K562 (cell line): ENCODE measurements at regions not wholly inside any gene's neighbourhood (a gene's known extent, or its start where the extent isn't known, plus 50 kb on each side); places are given as distances from the start of the nearest gene placed in this dataset.

Experiments used
- CAMTA2 ChIP-seq: fragments of 250-450 bp; sonication (Bioruptor Pico); conservative IDR thresholded peaks from 2 replicates; pipeline ENCODE4 v1.5.1; 2022
- CBFA2T2 ChIP-seq: fragments of 450-650 bp; conservative IDR thresholded peaks from 2 replicates; pipeline ENCODE4 v1.6.1; 2017; ENCODE audit warnings: mild to moderate bottlenecking
- E2F1 ChIP-seq: sonication (generic); formaldehyde crosslinking; IDR thresholded peaks from 2 replicates; pipeline ENCODE4 v1.8.1; 2023; ENCODE audit warnings: mild to moderate bottlenecking, missing genetic modification reagents, moderate library complexity
- E2F3 ChIP-seq: fragments of 250-450 bp; sonication (Bioruptor Pico); IDR thresholded peaks from 2 replicates; pipeline ENCODE4 v1.4.0; 2020; ENCODE audit warnings: mild to moderate bottlenecking
- FOSL1 ChIP-seq: fragments of 200-800 bp; sonication (Bioruptor generic); conservative IDR thresholded peaks from 2 replicates; pipeline ENCODE4 v1.6.1; 2016; ENCODE audit warnings: missing genetic modification characterization, missing compliant biosample characterization
- FOXK2 ChIP-seq, 2 experiments: fragments of 450-650 bp; IDR thresholded peaks in 1 of 2; conservative IDR thresholded peaks in 1 of 2; 2 replicates each; pipeline ENCODE4 v1.6.1; 2016; ENCODE audit warnings: low read depth in 2 of 2, mild to moderate bottlenecking in 1 of 2
- FOXM1 ChIP-seq, 2 experiments: fragments of 450-650 bp in 1 of 2; sonication (generic) in 1 of 2; formaldehyde crosslinking in 1 of 2; IDR thresholded peaks; 2 replicates each; pipeline versions ENCODE4 v1.6.1 to v1.9.0; 2017 to 2022; ENCODE audit warnings: low read depth in 2 of 2, mild to moderate bottlenecking in 2 of 2, missing genetic modification reagents in 1 of 2, moderate library complexity in 1 of 2
- GTF2E2 ChIP-seq: fragments of 200-800 bp; sonication (Bioruptor generic); IDR thresholded peaks from 2 replicates; pipeline ENCODE4 v1.6.1; 2016; ENCODE audit warnings: missing genetic modification characterization, missing compliant biosample characterization
- HEY1 ChIP-seq: fragments of 250-450 bp; sonication (Bioruptor Pico); IDR thresholded peaks from 2 replicates; pipeline ENCODE4 v1.5.0; 2020; ENCODE audit warnings: mild to moderate bottlenecking, moderate library complexity, borderline replicate concordance
- HNRNPH1 ChIP-seq: fragments of 200-400 bp; formaldehyde crosslinking; optimal IDR thresholded peaks from 2 replicates; pipeline ENCODE3; 2017; ENCODE audit warnings: low read depth, mild to moderate bottlenecking, low read length, moderate library complexity
- JUND ChIP-seq, 2 experiments: IDR thresholded peaks; 2 replicates in 1 of 2; 3 replicates in 1 of 2; pipeline ENCODE4 v1.6.1; 2011; ENCODE audit warnings: borderline replicate concordance in 2 of 2, low read depth in 2 of 2, low read length in 2 of 2, improper control_type of control experiment in 1 of 2, missing biosample characterization in 1 of 2, missing genetic modification characterization in 1 of 2, missing genetic modification reagents in 1 of 2
- MAFG ChIP-seq: fragments of 450-650 bp; conservative IDR thresholded peaks from 2 replicates; pipeline ENCODE4 v1.6.1; 2016; ENCODE audit warnings: missing genetic modification characterization, missing compliant biosample characterization
- NFATC3 ChIP-seq: fragments of 450-650 bp; IDR thresholded peaks from 2 replicates; pipeline ENCODE4 v1.6.1; 2017; ENCODE audit warnings: mild to moderate bottlenecking
- POLR2AphosphoS2 ChIP-seq: IDR thresholded peaks from 2 replicates; pipeline ENCODE4 v1.6.1; 2012; ENCODE audit warnings: low read length, improper control_type of control experiment
- STAT5B ChIP-seq: fragments of 250-450 bp; sonication (Bioruptor Pico); IDR thresholded peaks from 2 replicates; pipeline ENCODE4 v1.8.0; 2021; ENCODE audit warnings: mild to moderate bottlenecking, inconsistent platforms
- TCF7 ChIP-seq: sonication (generic); IDR thresholded peaks from 2 replicates; pipeline ENCODE4 v1.6.1; 2016; ENCODE audit warnings: antibody characterized with exemption, borderline replicate concordance
- TEAD1 ChIP-seq, 2 experiments: fragments of 450-650 bp in 1 of 2; sonication (generic) in 1 of 2; formaldehyde crosslinking; IDR thresholded peaks; 2 replicates each; pipeline versions ENCODE4 v1.4.0 to v1.8.0; 2020 to 2022; ENCODE audit warnings: mild to moderate bottlenecking in 2 of 2, missing genetic modification reagents in 1 of 2
- ZBTB7A ChIP-seq: IDR thresholded peaks from 2 replicates; pipeline ENCODE4 v1.6.1; 2011; ENCODE audit warnings: low read depth, mild to moderate bottlenecking, low read length, moderate library complexity, borderline replicate concordance; ENCODE audit not compliant: control insufficient read depth
- ZEB2 ChIP-seq: fragments of 450-650 bp; IDR thresholded peaks from 2 replicates; pipeline ENCODE4 v1.6.1; 2016
- ZNF134 ChIP-seq: fragments of 250-450 bp; sonication (Bioruptor Pico); conservative IDR thresholded peaks from 2 replicates; pipeline ENCODE4 v1.4.0; 2020
- ZNF436 ChIP-seq: fragments of 250-450, 450-650 bp; sonication (Bioruptor Pico); formaldehyde crosslinking; IDR thresholded peaks from 2 replicates; pipeline ENCODE4 v1.7.0; 2020; ENCODE audit warnings: mild to moderate bottlenecking
- ZNF449 ChIP-seq: fragments of 250-450 bp; sonication (Bioruptor Pico); IDR thresholded peaks from 2 replicates; pipeline ENCODE4 v1.8.0; 2022; ENCODE audit warnings: moderate library complexity, mild to moderate bottlenecking, inconsistent platforms
- ZSCAN29 ChIP-seq: fragments of 450-650 bp; IDR thresholded peaks from 2 replicates; pipeline ENCODE4 v1.6.1; 2017
- TF ChIP-seq, protein P1 (sequence below): sonication (generic); formaldehyde crosslinking; IDR thresholded peaks from 2 replicates; pipeline ENCODE4 v1.8.0; 2022; ENCODE audit warnings: mild to moderate bottlenecking, missing genetic modification reagents
- TF ChIP-seq, protein P2 (sequence below): IDR thresholded peaks from 2 replicates; pipeline ENCODE4 v1.6.1; 2016; ENCODE audit warnings: missing genetic modification characterization, missing compliant biosample characterization

- no peak for TF ChIP-seq FOXM1 (IDR thresholded peaks at IDR 0.05; ENCODE audit: low read depth)
- no peak for TF ChIP-seq FOXM1 (CRISPR knock-in tag; IDR thresholded peaks at IDR 0.05; ENCODE audit: low read depth)
- no peak for TF ChIP-seq HEY1 (CRISPR knock-in tag)
- no peak for TF ChIP-seq JUND (IDR thresholded peaks at IDR 0.05; ENCODE audit: borderline replicate concordance, low read depth, low read length)
- 0 out of 3 replicates have a peak, but pooled peaks have one; percentile 20 for TF ChIP-seq JUND (tag; IDR thresholded peaks at IDR 0.05; ENCODE audit: borderline replicate concordance, low read depth, low read length)
- TF ChIP-seq STAT5B (CRISPR knock-in tag): no peak
- no peak for TF ChIP-seq CAMTA2 (CRISPR knock-in tag)
- no peak for TF ChIP-seq NFATC3
- TF ChIP-seq MAFG: no peak
- TF ChIP-seq, protein P1, sequence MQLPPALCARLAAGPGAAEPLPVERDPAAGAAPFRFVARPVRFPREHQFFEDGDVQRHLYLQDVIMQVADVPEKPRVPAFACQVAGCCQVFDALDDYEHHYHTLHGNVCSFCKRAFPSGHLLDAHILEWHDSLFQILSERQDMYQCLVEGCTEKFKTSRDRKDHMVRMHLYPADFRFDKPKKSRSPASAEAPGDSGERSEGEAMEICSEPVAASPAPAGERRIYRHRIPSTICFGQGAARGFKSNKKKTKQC (CRISPR knock-in tag): no peak
- TF ChIP-seq E2F3: no peak
- no peak for TF ChIP-seq HNRNPH1
- TF ChIP-seq, protein P2, sequence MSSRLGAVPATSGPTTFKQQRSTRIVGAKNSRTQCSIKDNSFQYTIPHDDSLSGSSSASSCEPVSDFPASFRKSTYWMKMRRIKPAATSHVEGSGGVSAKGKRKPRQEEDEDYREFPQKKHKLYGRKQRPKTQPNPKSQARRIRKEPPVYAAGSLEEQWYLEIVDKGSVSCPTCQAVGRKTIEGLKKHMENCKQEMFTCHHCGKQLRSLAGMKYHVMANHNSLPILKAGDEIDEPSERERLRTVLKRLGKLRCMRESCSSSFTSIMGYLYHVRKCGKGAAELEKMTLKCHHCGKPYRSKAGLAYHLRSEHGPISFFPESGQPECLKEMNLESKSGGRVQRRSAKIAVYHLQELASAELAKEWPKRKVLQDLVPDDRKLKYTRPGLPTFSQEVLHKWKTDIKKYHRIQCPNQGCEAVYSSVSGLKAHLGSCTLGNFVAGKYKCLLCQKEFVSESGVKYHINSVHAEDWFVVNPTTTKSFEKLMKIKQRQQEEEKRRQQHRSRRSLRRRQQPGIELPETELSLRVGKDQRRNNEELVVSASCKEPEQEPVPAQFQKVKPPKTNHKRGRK (tag): no peak
- TF ChIP-seq ZSCAN29: no peak
- TF ChIP-seq FOSL1 (tag): no peak
- TF ChIP-seq TCF7: no peak
- TF ChIP-seq ZNF449 (CRISPR knock-in tag): 0 out of 2 replicates have a peak, but pooled peaks have one; percentile 28
- no peak for TF ChIP-seq ZNF134 (CRISPR knock-in tag)
- no peak for TF ChIP-seq FOXK2 (conservative IDR thresholded peaks at IDR 0.05 in 1 of 2, IDR thresholded peaks at IDR 0.05 in 1 of 2; ENCODE audit: low read depth in 2 of 2)
- TF ChIP-seq TEAD1 (CRISPR knock-in tag; IDR thresholded peaks at IDR 0.05): no peak
- TF ChIP-seq GTF2E2 (tag): no peak
- no peak for TF ChIP-seq CBFA2T2
- no peak for TF ChIP-seq ZNF436 (CRISPR knock-in tag)
- TF ChIP-seq E2F1 (CRISPR knock-in tag): no peak
- TF ChIP-seq POLR2AphosphoS2: no peak
- 0 out of 2 replicates have a peak, but pooled peaks have one; percentile 34 for TF ChIP-seq ZBTB7A
- 0 out of 2 replicates have a peak, but pooled peaks have one; percentile 19 for TF ChIP-seq ZEB2
Measured at GRCh38 chr6:26299286-26300042, 65.5 kb upstream of the BTN3A2 start (continued).
